CD4-positive, CD25-positive, alpha-beta regulatory T cell (primary cell): ENCODE measurements at regions not wholly inside any gene's neighbourhood (a gene's known extent, or its start where the extent isn't known, plus 50 kb on each side); places are given as distances from the start of the nearest gene placed in this dataset.

Experiments used
- ATAC-seq, 2 donors: fragments of 150-1000 bp; cut with Tn5 transposase; one replicate each; pipeline ENCODE4 v1.10.0; 2021; ENCODE audit warnings: low read depth in 2 of 2, moderate number of reproducible peaks in 2 of 2, moderate library complexity in 1 of 2
- DNase-seq, 3 donors: peaks; one replicate each; pipeline versions ENCODE4 v3.0.0 to v3.0.0-alpha.2; 2012 to 2022; ENCODE audit warnings: mixed read lengths in 1 of 3
- H3K27ac ChIP-seq: one replicate; pipeline ENCODE4 v1.7.0; 2013; ENCODE audit warnings: mild to moderate bottlenecking, low read length; ENCODE audit not compliant: insufficient read depth, poor library complexity, severe bottlenecking
- H3K27me3 ChIP-seq: one replicate; pipeline ENCODE4 v1.7.0; 2013; ENCODE audit warnings: low read length; ENCODE audit not compliant: control insufficient read depth, insufficient read depth
- H3K36me3 ChIP-seq: one replicate; pipeline ENCODE4 v1.7.0; 2013; ENCODE audit warnings: mild to moderate bottlenecking, low read length, moderate library complexity; ENCODE audit not compliant: control insufficient read depth, insufficient read depth
- H3K4me1 ChIP-seq: 2 replicates; pipeline ENCODE4 v1.7.0; 2013; ENCODE audit warnings: mild to moderate bottlenecking, low read length; ENCODE audit not compliant: insufficient read depth, control insufficient read depth, poor library complexity, severe bottlenecking
- H3K4me3 ChIP-seq: one replicate; pipeline ENCODE4 v1.7.0; 2013; ENCODE audit warnings: low read depth, mild to moderate bottlenecking, low read length, moderate library complexity
- H3K9me3 ChIP-seq, 2 experiments: 1 replicate in 1 of 2; 2 replicates in 1 of 2; pipeline ENCODE4 v1.7.0; 2013; ENCODE audit warnings: low read length in 2 of 2, mild to moderate bottlenecking in 1 of 2, moderate library complexity in 1 of 2; ENCODE audit not compliant: control insufficient read depth in 2 of 2
- H3K27ac Mint-ChIP-seq, 3 donors: one replicate each; pipeline ENCODE4 v1.8.0; 2020 to 2022; ENCODE audit warnings: mild to moderate bottlenecking in 3 of 3, mixed read lengths in 3 of 3, moderate library complexity in 2 of 3
- H3K27me3 Mint-ChIP-seq: one replicate; pipeline ENCODE4 v1.8.0; 2022; ENCODE audit warnings: mild to moderate bottlenecking, mixed read lengths
- H3K36me3 Mint-ChIP-seq: one replicate; pipeline ENCODE4 v1.8.0; 2020; ENCODE audit warnings: mixed read lengths
- H3K4me1 Mint-ChIP-seq, 4 donors: one replicate each; pipeline ENCODE4 v1.8.0; 2020 to 2022; ENCODE audit warnings: mixed read lengths in 4 of 4, mild to moderate bottlenecking in 1 of 4
- H3K4me3 Mint-ChIP-seq, 4 donors: one replicate each; pipeline ENCODE4 v1.8.0; 2020 to 2022; ENCODE audit warnings: mild to moderate bottlenecking in 4 of 4, mixed read lengths in 4 of 4, moderate library complexity in 3 of 4
- H3K9me3 Mint-ChIP-seq, 7 donors: one replicate each; pipeline ENCODE4 v1.8.0; 2020 to 2022; ENCODE audit warnings: mixed read lengths in 7 of 7, mild to moderate bottlenecking in 3 of 7, moderate library complexity in 2 of 7

- Histone ChIP-seq H3K27me3 (no peaks in the 10 kb centered on the region), H3K36me3 (no peaks in the 10 kb centered on the region), H3K9me3 (peaks cover 3 to 8% of the 10 kb centered on the region in 2 experiments), H3K4me3 (no peak overlapping the region), H3K27ac (no peak overlapping the region), H3K4me1 (no peaks in the 10 kb centered on the region)
- no peaks in the 10 kb centered on the region for H3K27me3 Mint-ChIP-seq
- peaks cover 0 to 20% (median 10%) of the 10 kb centered on the region in 7 donors for H3K9me3 Mint-ChIP-seq
- no peaks in the 10 kb centered on the region for H3K36me3 Mint-ChIP-seq
- no peak for DNase-seq
- ATAC-seq: no peak
- no peak overlapping the region for H3K27ac Mint-ChIP-seq
- no peaks in the 10 kb centered on the region for H3K4me1 Mint-ChIP-seq
- no peak overlapping the region for H3K4me3 Mint-ChIP-seq
Observed at GRCh38 chr11:23729088-23729487, 767.8 kb upstream of the LUZP2 start.

GRCh38 chr11:23730307-23730998, 766.4 kb upstream of the LUZP2 start:
- DNase-seq (no peak), ATAC-seq (no peak)
- Mint-ChIP-seq H3K4me3 (no peak overlapping the region), H3K4me1 (no peaks in the 10 kb centered on the region), H3K27me3 (no peaks in the 10 kb centered on the region), H3K27ac (no peak overlapping the region), H3K36me3 (no peaks in the 10 kb centered on the region), H3K9me3 (peaks cover 0 to 27% (median 8%) of the 10 kb centered on the region in 7 donors)
- Histone ChIP-seq H3K4me3 (no peak overlapping the region), H3K36me3 (no peaks in the 10 kb centered on the region), H3K27ac (no peak overlapping the region), H3K4me1 (no peaks in the 10 kb centered on the region), H3K27me3 (no peaks in the 10 kb centered on the region), H3K9me3 (peaks cover 3 to 12% of the 10 kb centered on the region in 2 experiments)

- H3K9me3 Mint-ChIP-seq: peaks cover 0 to 24% (median 5%) of the 10 kb centered on the region in 7 donors
Observed at GRCh38 chr11:23732026-23732425, 764.8 kb upstream of the LUZP2 start.

GRCh38 chr11:23746896-23747295, 750.0 kb upstream of the LUZP2 start:
- H3K27ac Mint-ChIP-seq: no peak overlapping the region

More at GRCh38 chr11:23732026-23732425, 764.8 kb upstream of the LUZP2 start:
- ATAC-seq (no peak), DNase-seq (no peak)
- Mint-ChIP-seq H3K27me3 (no peaks in the 10 kb centered on the region), H3K36me3 (no peaks in the 10 kb centered on the region), H3K4me1 (no peaks in the 10 kb centered on the region), H3K27ac (no peak overlapping the region), H3K4me3 (no peak overlapping the region)
- Histone ChIP-seq H3K36me3 (no peaks in the 10 kb centered on the region), H3K27me3 (no peaks in the 10 kb centered on the region), H3K4me1 (no peaks in the 10 kb centered on the region), H3K9me3 (peaks cover 3 to 9% of the 10 kb centered on the region in 2 experiments), H3K27ac (no peak overlapping the region), H3K4me3 (no peak overlapping the region)

GRCh38 chr11:23749762-23750430, 747.0 kb upstream of the LUZP2 start:
- H3K4me3 Mint-ChIP-seq: no peak overlapping the region
- Histone ChIP-seq H3K36me3 (no peaks in the 10 kb centered on the region), H3K4me1 (no peaks in the 10 kb centered on the region), H3K27ac (no peak overlapping the region), H3K4me3 (no peak overlapping the region), H3K27me3 (no peaks in the 10 kb centered on the region), H3K9me3 (no peaks in the 10 kb centered on the region)
- H3K27ac Mint-ChIP-seq: no peak overlapping the region
- H3K27me3 Mint-ChIP-seq: no peaks in the 10 kb centered on the region
- no peak for DNase-seq
- H3K4me1 Mint-ChIP-seq: no peaks in the 10 kb centered on the region
- peaks cover 0 to 14% (median 6%) of the 10 kb centered on the region in 7 donors for H3K9me3 Mint-ChIP-seq
- H3K36me3 Mint-ChIP-seq: no peaks in the 10 kb centered on the region
- ATAC-seq: no peak

More at GRCh38 chr11:23746896-23747295, 750.0 kb upstream of the LUZP2 start:
- H3K4me1 Mint-ChIP-seq: no peaks in the 10 kb centered on the region
- Histone ChIP-seq H3K9me3 (peaks cover 0 to 3% of the 10 kb centered on the region in 2 experiments), H3K36me3 (no peaks in the 10 kb centered on the region), H3K27ac (no peak overlapping the region), H3K4me1 (no peaks in the 10 kb centered on the region), H3K4me3 (no peak overlapping the region), H3K27me3 (no peaks in the 10 kb centered on the region)
- peaks cover 0 to 22% (median 6%) of the 10 kb centered on the region in 7 donors for H3K9me3 Mint-ChIP-seq
- no peaks in the 10 kb centered on the region for H3K27me3 Mint-ChIP-seq
- no peak overlapping the region for H3K4me3 Mint-ChIP-seq
- DNase-seq (no peak), ATAC-seq (no peak)
- no peaks in the 10 kb centered on the region for H3K36me3 Mint-ChIP-seq

- DNase-seq (no peak), ATAC-seq (no peak)
- H3K36me3 ChIP-seq: no peaks in the 10 kb centered on the region
- Mint-ChIP-seq H3K4me3 (no peak overlapping the region), H3K4me1 (no peaks in the 10 kb centered on the region), H3K27ac (no peak overlapping the region), H3K9me3 (peaks cover 0 to 23% (median 9%) of the 10 kb centered on the region in 7 donors), H3K36me3 (no peaks in the 10 kb centered on the region), H3K27me3 (no peaks in the 10 kb centered on the region)
- H3K27ac ChIP-seq: no peak overlapping the region
- no peaks in the 10 kb centered on the region for H3K4me1 ChIP-seq
- H3K9me3 ChIP-seq: no peaks in the 10 kb centered on the region
- no peak overlapping the region for H3K4me3 ChIP-seq
- no peaks in the 10 kb centered on the region for H3K27me3 ChIP-seq
Observed at GRCh38 chr11:23751280-23751679, 745.6 kb upstream of the LUZP2 start.

GRCh38 chr11:23755076-23755475, 741.8 kb upstream of the LUZP2 start:
- no peak overlapping the region for H3K4me3 Mint-ChIP-seq
- H3K27me3 Mint-ChIP-seq: no peaks in the 10 kb centered on the region
- Histone ChIP-seq H3K27ac (no peak overlapping the region), H3K27me3 (no peaks in the 10 kb centered on the region), H3K4me3 (no peak overlapping the region), H3K9me3 (peaks cover 6 to 7% of the 10 kb centered on the region in 2 experiments), H3K4me1 (no peaks in the 10 kb centered on the region), H3K36me3 (no peaks in the 10 kb centered on the region)
- no peak for DNase-seq
- H3K4me1 Mint-ChIP-seq: no peaks in the 10 kb centered on the region
- no peak overlapping the region for H3K27ac Mint-ChIP-seq
- no peaks in the 10 kb centered on the region for H3K36me3 Mint-ChIP-seq
- peaks cover 0 to 25% (median 7%) of the 10 kb centered on the region in 7 donors for H3K9me3 Mint-ChIP-seq
- no peak for ATAC-seq
